H9 (cell line): ENCODE measurements at regions not wholly inside any gene's neighbourhood (a gene's known extent, or its start where the extent isn't known, plus 50 kb on each side); places are given as distances from the start of the nearest gene placed in this dataset.

ENCODE experiments used
- DNase-seq: peaks from one replicate; pipeline ENCODE4 v3.0.0-alpha.2; 2017
- H2AFZ ChIP-seq: one replicate; pipeline ENCODE4 v1.6.1; 2013; ENCODE audit warnings: mild to moderate bottlenecking, low read length, control low read depth, moderate library complexity
- H2AK5ac ChIP-seq: 2 replicates; pipeline ENCODE4 v1.6.1; 2013; ENCODE audit warnings: low read length, control low read depth, mixed read lengths; ENCODE audit not compliant: insufficient read length
- H2BK120ac ChIP-seq: one replicate; pipeline ENCODE4 v1.6.1; 2013; ENCODE audit warnings: low read depth, mild to moderate bottlenecking, low read length, control low read depth, inconsistent platforms; ENCODE audit not compliant: poor library complexity, severe bottlenecking
- H2BK12ac ChIP-seq: 2 replicates; pipeline ENCODE4 v1.6.1; 2013; ENCODE audit warnings: low read length, control low read depth, mixed read lengths, low read depth; ENCODE audit not compliant: insufficient read length
- H2BK15ac ChIP-seq: 2 replicates; pipeline ENCODE4 v1.6.1; 2013; ENCODE audit warnings: low read depth, low read length, control low read depth
- H2BK20ac ChIP-seq: one replicate; pipeline ENCODE4 v1.6.1; 2013; ENCODE audit warnings: low read depth, mild to moderate bottlenecking, low read length, control low read depth, inconsistent platforms; ENCODE audit not compliant: poor library complexity, severe bottlenecking
- H2BK5ac ChIP-seq: 2 replicates; pipeline ENCODE4 v1.6.1; 2013; ENCODE audit warnings: low read length, control low read depth, mixed read lengths; ENCODE audit not compliant: insufficient read length
- H3K14ac ChIP-seq: 2 replicates; pipeline ENCODE4 v1.6.1; 2013; ENCODE audit warnings: low read length, control low read depth; ENCODE audit not compliant: insufficient read depth
- H3K18ac ChIP-seq: 2 replicates; pipeline ENCODE4 v1.6.1; 2013; ENCODE audit warnings: low read depth, mild to moderate bottlenecking, mixed read lengths, low read length, control low read depth; ENCODE audit not compliant: insufficient read length
- H3K23ac ChIP-seq: 2 replicates; pipeline ENCODE4 v1.6.1; 2013; ENCODE audit warnings: low read length, control low read depth, mixed read lengths, low read depth; ENCODE audit not compliant: insufficient read length
- H3K23me2 ChIP-seq: 2 replicates; pipeline ENCODE4 v1.6.1; 2013; ENCODE audit warnings: low read depth, mild to moderate bottlenecking, mixed read lengths, low read length, control low read depth; ENCODE audit not compliant: insufficient read length, poor library complexity, severe bottlenecking
- H3K27ac ChIP-seq: 2 replicates; pipeline ENCODE4 v1.5.1; 2013; ENCODE audit warnings: low read length, control low read depth, mixed read lengths, low read depth; ENCODE audit not compliant: insufficient read length
- H3K27me3 ChIP-seq: 2 replicates; pipeline ENCODE4 v1.6.1; 2013; ENCODE audit warnings: low read length, control low read depth, inconsistent platforms; ENCODE audit not compliant: insufficient read depth
- H3K4ac ChIP-seq: 2 replicates; pipeline ENCODE4 v1.6.1; 2013; ENCODE audit warnings: low read depth, mild to moderate bottlenecking, control low read depth, inconsistent platforms, low read length, moderate library complexity
- H3K4me1 ChIP-seq: 2 replicates; pipeline ENCODE4 v1.6.1; 2013; ENCODE audit warnings: low read length, control low read depth, inconsistent platforms; ENCODE audit not compliant: insufficient read depth
- H3K4me2 ChIP-seq: 2 replicates; pipeline ENCODE4 v1.6.1; 2013; ENCODE audit warnings: low read length, control low read depth, mixed read lengths; ENCODE audit not compliant: insufficient read length, insufficient read depth
- H3K56ac ChIP-seq: 2 replicates; pipeline ENCODE4 v1.6.1; 2013; ENCODE audit warnings: low read depth, mild to moderate bottlenecking, mixed read lengths, low read length, control low read depth; ENCODE audit not compliant: insufficient read length
- H3K79me1 ChIP-seq: 2 replicates; pipeline ENCODE4 v1.6.1; 2013; ENCODE audit warnings: low read depth, mild to moderate bottlenecking, moderate library complexity, low read length, control low read depth, inconsistent platforms; ENCODE audit not compliant: insufficient read depth, poor library complexity, severe bottlenecking
- H3K79me2 ChIP-seq: 2 replicates; pipeline ENCODE4 v1.6.1; 2013; ENCODE audit warnings: low read length, control low read depth, inconsistent platforms; ENCODE audit not compliant: insufficient read depth
- H3K9ac ChIP-seq: 2 replicates; pipeline ENCODE4 v1.6.1; 2013; ENCODE audit warnings: low read length, control low read depth, mixed read lengths; ENCODE audit not compliant: insufficient read length; ENCODE audit errors: extremely low read depth
- H3K9me3 ChIP-seq: one replicate; pipeline ENCODE4 v1.6.1; 2013; ENCODE audit warnings: low read depth, low read length, inconsistent platforms; ENCODE audit not compliant: control insufficient read depth
- H3T11ph ChIP-seq: one replicate; pipeline ENCODE4 v1.6.1; 2013; ENCODE audit warnings: mild to moderate bottlenecking, low read length, control low read depth, inconsistent platforms
- H4K20me1 ChIP-seq: one replicate; pipeline ENCODE4 v1.6.1; 2013; ENCODE audit not compliant: control insufficient read depth, insufficient read length, insufficient read depth
- H4K5ac ChIP-seq: 2 replicates; pipeline ENCODE4 v1.6.1; 2013; ENCODE audit warnings: low read depth, mild to moderate bottlenecking, mixed read lengths, low read length, control low read depth; ENCODE audit not compliant: insufficient read length
- H4K8ac ChIP-seq: replicated peaks from 2 replicates; pipeline ENCODE4 v1.6.1; 2013; ENCODE audit warnings: low read length, control low read depth, mixed read lengths, low read depth; ENCODE audit not compliant: insufficient read length
- H4K91ac ChIP-seq: 2 replicates; pipeline ENCODE4 v1.6.1; 2013; ENCODE audit warnings: low read depth, mild to moderate bottlenecking, moderate library complexity, mixed read lengths, low read length, control low read depth; ENCODE audit not compliant: insufficient read length
- H3K27ac Mint-ChIP-seq, 3 experiments: 2 replicates in 2 of 3; 3 replicates in 1 of 3; pipeline ENCODE4 v1.8.0; 2020 to 2021; ENCODE audit warnings: mixed read lengths in 3 of 3, mild to moderate bottlenecking in 1 of 3, moderate library complexity in 1 of 3
- H3K27me3 Mint-ChIP-seq: 2 replicates; pipeline ENCODE4 v1.8.0; 2021; ENCODE audit warnings: low read depth, mild to moderate bottlenecking, moderate library complexity, mixed read lengths
- H3K36me3 Mint-ChIP-seq, 3 experiments: 2 replicates in 2 of 3; 3 replicates in 1 of 3; pipeline ENCODE4 v1.8.0; 2020 to 2021; ENCODE audit warnings: low read depth in 3 of 3, mixed read lengths in 3 of 3; ENCODE audit not compliant: insufficient read depth in 1 of 3
- H3K4me1 Mint-ChIP-seq, 2 experiments: 2 replicates each; pipeline ENCODE4 v1.8.0; 2020; ENCODE audit warnings: mixed read lengths in 2 of 2
- H3K4me3 Mint-ChIP-seq, 2 experiments: 2 replicates in 1 of 2; 3 replicates in 1 of 2; pipeline ENCODE4 v1.8.0; 2020 to 2021; ENCODE audit warnings: mild to moderate bottlenecking in 2 of 2, mixed read lengths in 2 of 2, moderate library complexity in 1 of 2
- H3K9me3 Mint-ChIP-seq, 2 experiments: 2 replicates in 1 of 2; 3 replicates in 1 of 2; pipeline ENCODE4 v1.8.0; 2020; ENCODE audit warnings: mild to moderate bottlenecking in 2 of 2, mixed read lengths in 2 of 2, moderate library complexity in 1 of 2
- CTCF ChIP-seq: fragments of 200-600 bp; sonication (generic); conservative IDR thresholded peaks from 3 replicates; pipeline ENCODE4 v1.8.0; 2021; ENCODE audit warnings: antibody characterized with exemption, mild to moderate bottlenecking
- WGBS: extraction: QIAGEN DNeasy Blood & Tissue Kit; methylation state at CpG from one replicate; pipeline ENCODE4 v1.1.7; 2013; ENCODE audit warnings: missing lambda C conversion rate, low lambda C conversion rate, mixed read lengths; ENCODE audit not compliant: insufficient read length; ENCODE audit errors: extremely low coverage; 5-methylcytosine and 5-hydroxymethylcytosine counted together

- Histone ChIP-seq H3K4me1 (no peaks in the 10 kb centered on the region), H2BK15ac (no peak overlapping the region), H3K79me2 (no peaks in the 10 kb centered on the region), H3K4ac (no peak overlapping the region), H3K9ac (no peak overlapping the region), H3K23ac (no peak overlapping the region), H4K5ac (no peak overlapping the region), H3T11ph (no peak overlapping the region), H3K56ac (no peak overlapping the region), H3K27me3 (no peaks in the 10 kb centered on the region), H2BK120ac (no peak overlapping the region), H3K9me3 (no peaks in the 10 kb centered on the region), H4K91ac (no peak overlapping the region), H3K79me1 (no peaks in the 10 kb centered on the region), H3K27ac (no peak overlapping the region), H2AK5ac (no peak overlapping the region), H2BK12ac (no peak overlapping the region), H4K20me1 (no peaks in the 10 kb centered on the region), H3K23me2 (no peaks in the 10 kb centered on the region), H2AFZ (no peak overlapping the region), H2BK20ac (no peak overlapping the region), H2BK5ac (no peak overlapping the region), H3K18ac (no peak overlapping the region), H3K4me2 (no peak overlapping the region), H4K8ac (no peak overlapping the region), H3K14ac (no peak overlapping the region)
- H3K36me3 Mint-ChIP-seq, result no peaks in the 10 kb centered on the region
- DNase-seq, result no peak
- TF ChIP-seq CTCF, result no peak
- WGBS, result no CpG with 5 or more reads among the region's 1 CpG
- no peak overlapping the region for H3K4me3 Mint-ChIP-seq
- H3K27ac Mint-ChIP-seq, result no peak overlapping the region
- no peaks in the 10 kb centered on the region for H3K4me1 Mint-ChIP-seq
- H3K9me3 Mint-ChIP-seq, result no peaks in the 10 kb centered on the region
- H3K27me3 Mint-ChIP-seq, result no peaks in the 10 kb centered on the region; the same call in none of the 2 replicates
These were observed 486.0 kb downstream of the TNS3 start for GRCh38 chr7:47095946-47096345.
